CD4-positive, alpha-beta T cell treated with Interleukin-1 beta for 1 hour (primary cell): ENCODE measurements at regions not wholly inside any gene's neighbourhood (a gene's known extent, or its start where the extent isn't known, plus 50 kb on each side); places are given as distances from the start of the nearest gene placed in this dataset.
"Not testable (repeated sequence)": the region's sequence is repeated elsewhere in the genome, so short reads cannot be mapped to it uniquely, and the experiment has no call there.

Experiments
- DNase-seq, 2 donors: peaks; one replicate each; pipeline ENCODE4 v3.0.0-alpha.2; 2020 to 2022

DNA sequence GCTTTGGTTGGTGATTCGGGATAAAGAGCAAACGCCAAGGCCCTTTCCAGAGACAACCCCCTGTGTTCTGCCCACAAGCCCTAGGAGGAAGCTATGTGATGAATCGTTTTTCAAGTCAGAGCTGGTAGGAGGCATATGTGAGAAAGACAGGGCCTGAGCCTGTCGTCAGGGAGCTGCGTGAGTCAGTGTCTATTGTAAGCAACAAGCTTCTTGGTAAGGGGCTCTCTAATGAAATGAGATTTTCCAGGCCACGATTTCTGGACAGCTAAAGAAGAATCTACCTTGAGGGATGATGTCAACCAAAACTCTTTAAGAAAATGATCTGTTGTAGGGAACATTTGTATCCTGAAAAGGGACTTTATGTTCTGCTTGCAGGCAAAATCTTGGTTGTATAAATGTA is 318.9 kb upstream of the IL12A start:
- DNase-seq = no peak

DNA sequence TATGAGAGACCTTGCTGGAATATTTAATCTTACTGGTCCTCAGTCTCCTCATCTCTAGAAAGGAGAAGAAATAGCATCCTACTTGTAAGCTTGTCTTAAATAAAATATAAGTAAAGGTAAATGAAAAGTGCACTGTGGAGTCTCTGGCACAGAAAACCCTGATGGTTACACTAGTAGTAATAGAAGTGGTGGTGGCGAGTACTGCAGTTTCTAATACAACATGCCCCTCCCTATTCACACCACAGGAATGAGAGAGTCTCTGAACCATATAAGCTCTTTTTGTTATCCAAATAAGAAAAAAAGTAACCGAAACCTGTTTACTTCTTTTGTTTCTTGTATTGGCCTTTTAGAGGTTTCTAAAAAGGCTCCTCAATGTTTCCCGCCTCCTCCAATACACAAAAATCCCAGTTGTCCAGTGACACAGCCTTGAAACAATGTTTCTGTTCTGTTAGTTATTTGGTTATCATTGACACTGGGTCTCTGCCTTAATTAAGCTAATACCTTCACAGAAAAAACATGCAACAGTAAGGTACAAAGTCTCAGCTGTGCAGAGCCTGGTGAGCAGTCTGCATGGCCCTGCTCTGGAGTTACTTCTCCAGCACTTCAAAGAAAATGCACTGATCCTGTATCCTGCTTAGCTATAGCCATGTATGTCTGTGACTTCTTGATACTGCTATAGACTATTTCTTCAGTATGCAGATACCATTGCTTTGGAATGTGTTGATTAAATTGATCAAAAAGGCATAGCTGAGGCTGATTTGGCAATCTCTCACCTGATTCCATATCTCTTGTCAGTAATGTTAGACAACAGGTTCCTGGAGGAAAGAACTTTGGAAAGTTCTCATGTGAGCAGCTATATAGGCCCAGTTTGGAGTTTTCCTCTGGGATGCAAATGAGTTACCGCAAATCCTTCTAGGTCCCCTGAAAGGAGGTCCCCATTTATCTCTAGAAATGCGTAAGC is 315.6 kb upstream of the IL12A start:
- DNase-seq = no peak

DNA sequence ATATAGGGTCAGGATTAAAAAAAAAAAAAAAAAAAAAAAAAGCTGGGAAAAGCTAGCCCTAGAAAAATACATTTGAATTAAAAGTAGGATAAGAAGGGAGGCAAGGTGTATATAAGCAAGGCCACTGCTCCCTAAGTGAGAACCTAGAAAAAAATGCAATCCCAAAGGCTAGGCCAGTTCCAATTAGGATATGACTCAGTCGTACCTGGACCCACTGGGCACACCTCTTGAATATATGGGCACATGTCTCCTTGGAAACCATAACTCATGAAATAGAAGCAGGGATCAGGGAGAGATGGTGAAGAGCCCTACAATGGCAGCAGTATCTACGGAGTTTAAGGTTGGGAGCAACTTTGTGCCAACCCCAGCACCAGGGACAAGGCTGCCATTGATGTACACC is 314.1 kb upstream of the IL12A start:
- DNase-seq = no peak

DNA sequence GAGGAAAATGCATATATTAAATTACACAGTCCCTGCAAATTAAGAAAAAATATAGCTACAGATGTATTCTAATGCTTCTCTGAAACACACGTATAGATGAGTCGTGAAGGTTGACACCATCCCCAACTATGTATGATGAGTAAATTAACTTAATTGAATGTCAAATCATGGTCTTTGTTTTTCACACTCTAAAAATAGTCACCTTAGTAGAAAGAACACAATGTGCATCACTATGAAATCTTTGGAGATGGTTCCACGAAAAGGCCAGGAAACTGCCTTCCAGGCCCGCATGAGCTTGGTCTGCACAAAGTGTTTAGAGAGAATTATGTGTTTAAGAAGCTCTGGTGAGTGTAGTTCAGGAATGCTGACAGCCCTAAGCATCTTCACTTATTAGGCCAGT is 313.4 kb upstream of the IL12A start:
- no peak for DNase-seq

DNA sequence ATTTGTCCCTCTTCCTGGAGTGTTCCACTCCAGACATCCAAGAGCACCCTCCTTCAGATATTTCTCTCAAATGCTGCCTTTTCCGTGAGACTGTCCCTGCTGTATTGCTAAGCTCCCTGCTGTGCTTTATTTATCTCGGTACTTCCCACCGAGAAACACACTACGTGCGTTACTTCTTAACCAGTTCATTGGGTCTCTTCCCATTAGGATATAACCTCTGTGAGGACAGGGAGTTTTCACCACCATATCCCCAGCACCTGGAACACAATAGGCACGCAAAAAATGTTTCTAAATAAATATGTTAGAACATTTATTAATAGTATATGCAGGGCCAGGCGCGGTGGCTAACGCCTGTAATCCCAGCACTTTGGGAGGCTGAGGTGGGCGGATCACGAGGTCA is 308.7 kb upstream of the IL12A start:
- DNase-seq = no peak

DNA sequence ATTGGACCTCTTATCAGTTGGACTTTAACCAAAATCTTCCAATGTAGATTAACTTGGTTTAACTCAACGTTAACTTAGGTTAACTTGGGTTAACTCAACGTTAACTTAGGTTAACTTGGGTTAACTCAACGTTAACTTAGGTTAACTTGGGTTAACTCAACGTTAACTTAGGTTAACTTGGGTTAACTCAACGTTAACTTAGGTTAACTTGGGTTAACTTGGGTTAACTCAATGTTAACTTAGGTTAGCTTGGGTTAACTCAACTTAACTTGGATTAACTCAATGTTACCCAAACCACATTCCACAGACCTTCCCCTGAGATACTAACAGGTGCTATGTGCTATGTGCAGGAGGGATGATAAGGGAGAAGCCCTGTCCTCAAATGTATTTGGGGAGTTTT is 306.9 kb upstream of the IL12A start:
- not testable (repeated sequence) for DNase-seq

DNA sequence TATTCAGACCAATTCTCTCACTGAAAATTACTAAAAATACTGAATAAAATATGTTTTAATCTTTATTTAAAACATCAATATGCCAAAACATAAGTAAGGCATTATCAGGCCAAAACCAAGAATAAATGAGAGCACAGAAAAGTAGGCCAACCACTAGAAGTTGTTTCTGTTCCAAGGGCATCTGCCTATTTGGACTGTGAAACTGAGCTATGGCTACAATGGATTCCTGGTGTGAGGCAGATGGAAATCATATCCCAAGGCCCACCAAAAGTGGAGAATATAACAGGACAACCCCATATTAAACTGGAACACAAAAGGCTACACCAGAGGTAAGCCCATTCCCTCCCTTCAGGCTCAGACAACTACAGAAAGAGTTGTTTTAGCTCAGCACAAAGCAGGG is 302.8 kb upstream of the IL12A start:
- no peak for DNase-seq

DNA sequence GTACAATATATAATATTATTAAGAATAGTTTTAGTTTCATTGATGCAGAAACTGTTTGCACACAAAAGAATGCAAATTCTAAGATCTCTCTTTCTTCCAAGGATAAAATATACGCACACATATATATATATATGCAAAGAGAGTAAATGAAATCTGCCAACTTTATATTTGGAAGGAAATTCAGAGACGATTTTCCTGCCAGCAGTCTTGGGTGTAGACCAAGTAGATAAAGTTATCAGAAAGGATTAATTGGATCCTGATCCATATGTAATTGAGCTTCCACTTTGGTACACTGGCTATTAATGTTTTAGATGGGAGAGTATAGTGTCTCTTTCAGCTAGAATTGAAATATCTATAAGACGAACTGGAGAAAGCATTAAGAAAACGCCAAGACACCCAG is 295.4 kb upstream of the IL12A start:
- DNase-seq = no peak

DNA sequence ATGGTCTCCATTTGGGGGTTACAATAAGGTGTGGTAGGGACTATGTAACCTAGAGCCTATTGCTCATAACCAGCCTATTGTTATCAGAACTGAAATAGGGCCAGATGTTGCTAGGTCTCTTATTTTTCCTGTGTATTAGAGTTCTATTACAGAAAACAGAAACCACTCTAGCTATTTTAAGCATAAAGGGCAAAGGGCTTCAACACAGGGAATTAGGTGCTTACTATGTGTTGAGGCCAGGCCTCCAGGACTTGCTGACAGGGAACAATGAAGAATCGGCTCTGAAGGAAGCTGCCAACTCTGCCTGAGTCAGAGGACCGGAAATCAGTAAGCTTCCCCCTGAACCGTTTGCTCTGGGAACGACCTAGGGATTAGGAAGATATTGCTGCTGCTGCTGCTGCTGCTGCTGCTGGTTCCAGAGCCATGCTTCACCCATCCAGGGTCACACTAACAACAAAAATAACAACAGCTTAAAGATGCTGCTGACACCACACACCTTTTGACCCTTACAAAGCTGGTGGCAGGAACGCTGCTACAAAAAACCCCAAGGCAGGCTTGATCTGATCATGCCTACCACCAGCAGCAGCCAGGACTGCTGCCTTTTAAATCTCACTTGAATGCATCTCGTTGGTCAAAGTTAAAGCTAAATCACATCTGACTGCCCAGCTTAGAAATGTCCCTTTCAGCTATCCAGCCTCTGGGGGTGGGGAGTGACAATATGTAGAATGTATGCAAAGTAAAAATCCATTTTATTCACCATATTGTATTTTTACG is 276.9 kb upstream of the IL12A start:
- DNase-seq = no peak

DNA sequence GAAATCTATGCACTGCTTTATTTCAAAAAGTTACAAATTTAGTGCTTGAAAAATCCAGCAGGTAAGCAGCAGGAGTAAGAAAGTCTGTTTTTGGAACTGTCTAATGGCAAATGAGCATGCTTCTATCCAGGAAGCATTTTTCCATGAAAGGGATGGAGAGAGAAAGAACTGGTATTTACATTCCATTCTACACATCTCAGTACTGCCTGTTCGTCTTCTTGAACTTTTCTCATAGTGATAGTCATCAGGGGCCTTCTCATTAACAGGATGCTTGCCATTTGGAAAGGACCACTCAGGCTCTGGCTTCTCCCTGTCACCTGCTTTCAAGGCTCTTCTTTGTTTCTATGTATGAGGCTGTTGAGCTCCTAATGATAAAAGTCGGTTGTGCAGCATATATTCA is 267.3 kb upstream of the IL12A start:
- no peak for DNase-seq

DNA sequence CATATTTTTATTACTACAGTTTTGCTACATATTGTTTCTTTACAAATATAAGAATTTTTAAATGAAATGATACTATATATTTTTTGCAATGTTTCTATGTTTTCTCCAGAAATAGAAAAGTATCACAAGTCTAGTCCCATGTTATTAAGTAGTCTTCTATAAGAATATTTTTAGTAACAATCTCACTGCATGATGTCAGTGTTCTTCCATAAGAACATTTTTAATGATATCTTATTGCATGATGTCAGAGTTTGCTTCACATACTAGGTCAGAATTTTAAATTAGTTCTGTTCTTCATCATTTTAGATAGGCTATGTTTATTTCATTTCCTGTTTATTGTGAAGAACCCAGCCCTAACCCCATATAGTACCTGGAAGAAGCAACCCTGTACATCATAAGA is 265.3 kb upstream of the IL12A start:
- DNase-seq = no peak

DNA sequence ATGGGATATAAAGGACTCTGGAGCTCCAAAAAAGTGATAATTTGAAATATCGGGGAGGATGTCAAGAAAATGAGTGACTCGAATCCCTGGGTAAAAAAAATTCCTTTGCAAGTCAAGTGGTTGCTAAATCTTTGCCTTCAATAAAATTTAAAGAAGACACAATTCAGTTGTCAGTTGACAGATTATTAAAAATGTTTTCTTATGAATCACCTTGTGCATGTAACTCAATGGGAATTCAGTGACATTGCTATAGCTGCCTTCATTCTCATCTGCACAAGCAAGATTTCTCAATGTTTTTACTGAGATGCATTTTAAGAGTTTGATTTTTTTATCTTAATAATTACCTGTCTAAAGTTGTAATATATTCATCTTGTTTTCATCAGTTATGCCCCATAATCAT is 264.0 kb upstream of the IL12A start:
- no peak for DNase-seq

DNA sequence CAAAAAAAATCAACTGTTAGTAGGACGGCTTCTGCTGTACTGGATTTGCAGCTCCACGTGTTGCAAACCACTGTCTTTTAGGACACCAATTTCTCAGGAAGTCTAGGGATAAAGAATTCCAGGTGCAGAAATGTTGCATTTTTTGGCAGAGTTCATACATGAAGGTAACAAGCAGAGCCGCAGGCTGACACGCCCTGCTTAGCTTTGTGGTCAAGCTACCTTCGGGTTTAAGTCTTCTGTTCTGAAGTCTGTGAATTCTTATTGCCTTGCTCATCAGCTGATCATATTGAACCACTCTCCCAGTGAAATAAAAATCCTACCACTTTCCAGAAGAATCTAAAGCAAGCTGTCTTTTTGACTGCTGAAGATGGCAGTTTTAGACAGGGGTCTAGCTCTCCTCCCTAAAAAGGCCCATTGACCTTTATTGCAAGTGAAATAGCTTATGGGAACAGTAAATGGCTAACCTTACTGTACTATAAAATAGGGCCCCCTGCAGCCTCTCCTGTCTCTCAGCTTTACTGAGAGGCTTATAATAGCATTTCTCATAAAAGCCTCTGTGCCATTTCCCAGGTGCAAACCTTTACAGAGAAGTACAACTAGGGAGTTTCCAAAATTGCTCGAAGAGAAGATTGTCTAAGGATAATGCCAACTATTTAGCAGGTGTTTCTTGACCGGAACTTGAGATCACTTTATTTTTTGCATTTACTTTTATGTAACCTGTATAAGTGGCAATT is 262.2 kb upstream of the IL12A start:
- no peak for DNase-seq

DNA sequence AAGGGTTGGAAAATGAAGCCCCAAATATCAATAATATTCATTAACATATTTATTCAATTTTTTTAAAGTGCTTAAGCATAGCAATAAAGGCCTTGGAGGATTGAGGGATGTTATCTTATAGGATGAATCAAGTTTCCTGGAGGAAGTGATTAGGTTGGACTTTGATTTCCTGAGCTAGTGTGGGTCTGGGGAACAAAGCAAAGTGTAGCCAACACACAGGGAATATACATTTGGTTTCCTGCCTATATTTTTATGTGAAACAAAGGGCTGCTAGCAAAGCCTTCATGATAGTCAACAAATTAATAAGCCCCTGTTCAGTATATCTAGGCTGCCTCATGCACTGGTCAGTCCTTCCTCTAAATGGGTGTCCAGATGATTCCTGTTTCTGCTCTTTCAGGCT is 261.1 kb upstream of the IL12A start:
- DNase-seq = no peak

DNA sequence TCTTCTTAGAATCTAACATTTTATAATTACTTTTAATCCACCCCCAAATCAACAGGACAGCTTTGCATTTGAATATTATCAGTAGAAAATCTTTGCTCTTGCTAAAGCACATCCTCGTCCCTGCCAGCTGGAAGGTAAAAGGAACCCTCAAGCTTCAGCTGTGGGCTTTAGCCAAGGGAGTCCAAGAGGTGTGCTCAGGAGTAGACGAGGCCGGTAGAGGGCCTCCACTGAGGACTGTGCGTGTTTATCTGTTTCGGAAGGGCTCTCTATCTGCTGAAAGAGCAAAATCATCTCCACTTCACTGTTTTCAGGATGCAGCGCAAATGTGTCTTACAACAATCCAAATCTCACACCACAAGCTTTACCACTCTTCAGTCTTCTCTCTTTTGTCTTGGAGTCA is 257.4 kb upstream of the IL12A start:
- DNase-seq = no peak

DNA sequence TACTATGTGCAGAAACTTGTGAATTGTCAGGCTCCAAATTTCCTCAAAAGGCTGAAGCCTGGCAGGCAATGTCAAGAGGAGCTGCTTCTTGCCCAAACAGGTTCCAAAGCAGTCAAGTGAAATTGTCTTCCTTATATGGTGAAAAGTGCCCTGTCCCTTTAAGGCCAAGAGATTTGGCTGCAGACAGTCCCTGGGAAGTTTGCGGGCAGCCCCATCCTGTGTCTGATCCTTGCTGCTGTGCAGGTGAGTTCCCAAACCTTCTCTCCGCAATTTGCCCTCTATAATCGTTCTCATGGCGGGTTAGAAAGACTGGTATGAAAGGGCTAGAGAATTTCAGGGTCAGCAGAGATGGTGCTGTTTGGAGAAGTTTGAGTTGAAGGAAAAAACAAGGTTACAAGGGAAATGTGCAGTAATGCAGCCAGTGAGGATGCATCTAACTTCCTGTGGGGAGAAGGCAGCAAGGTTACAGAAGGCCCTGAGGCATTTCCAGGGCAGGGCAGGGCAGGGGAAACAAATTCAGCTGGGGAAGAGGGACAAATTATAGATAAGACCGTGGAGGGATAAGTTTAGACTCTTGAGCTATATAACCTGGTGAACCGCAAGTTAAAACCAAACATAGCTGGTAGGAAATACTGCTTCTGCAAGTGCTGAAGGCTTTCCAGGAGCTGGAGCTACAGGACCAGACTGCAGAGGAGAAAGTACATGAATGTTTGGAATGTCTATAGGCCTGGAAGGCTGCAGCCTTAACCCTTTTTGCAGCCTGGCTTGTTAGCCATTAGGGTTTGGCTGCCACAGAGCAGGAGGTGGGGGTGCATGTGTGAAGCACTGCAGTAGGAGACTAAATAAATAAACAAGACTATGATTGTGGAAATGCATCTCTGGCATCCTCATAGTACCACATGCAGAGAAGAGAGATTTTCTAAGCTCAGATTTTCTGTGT is 256.2 kb upstream of the IL12A start:
- DNase-seq = no peak

DNA sequence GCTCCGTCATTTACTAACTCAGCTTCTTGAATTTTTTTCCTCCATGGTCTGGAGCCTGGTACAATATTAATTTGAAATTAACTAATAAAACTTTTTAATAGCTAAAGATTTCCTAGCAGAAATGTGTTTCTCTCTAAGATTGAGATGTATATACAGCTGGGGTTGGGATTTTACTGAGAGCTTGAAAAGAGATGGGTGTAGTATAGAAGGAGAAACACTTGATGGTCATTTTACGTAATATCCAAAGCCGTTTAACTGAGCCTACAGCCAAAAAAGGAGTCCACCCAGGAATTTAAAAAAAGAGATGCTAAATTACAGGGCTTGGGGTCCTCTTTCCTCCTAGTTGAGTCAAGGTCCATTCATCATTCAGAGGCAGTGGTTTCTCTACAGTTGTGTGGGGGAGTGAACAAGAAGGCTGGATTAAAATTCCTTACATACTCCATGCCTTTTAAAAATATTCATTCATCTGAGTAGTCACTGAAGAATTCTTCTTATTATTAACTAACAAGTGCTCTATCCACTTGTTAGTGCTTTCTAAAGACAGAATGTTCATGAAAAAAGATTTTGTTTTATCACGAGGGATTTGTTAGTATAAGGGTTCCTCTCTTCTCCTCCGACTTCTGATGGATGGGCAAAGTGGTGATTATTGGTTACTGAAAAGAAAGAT is 255.3 kb upstream of the IL12A start:
- no peak for DNase-seq

DNA sequence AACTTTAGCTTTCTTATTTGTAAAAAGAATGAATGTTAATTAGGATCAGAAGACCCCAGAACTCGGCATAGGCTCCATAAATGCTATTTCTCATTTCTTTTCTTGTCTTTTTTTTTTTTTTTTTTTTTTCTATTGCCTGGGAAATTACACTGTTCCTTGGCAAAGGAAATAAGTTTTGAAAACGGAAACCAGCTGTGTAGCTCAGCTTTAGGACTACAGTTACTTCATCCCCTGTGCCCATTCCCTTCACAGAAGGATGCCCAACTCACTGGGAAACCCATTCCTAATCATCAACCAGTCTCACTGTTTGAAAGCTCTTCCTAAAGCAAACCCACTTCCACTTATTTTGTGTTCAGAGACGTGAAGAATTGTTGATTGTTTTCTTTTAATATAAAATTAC is 254.0 kb upstream of the IL12A start:
- DNase-seq = no peak

DNA sequence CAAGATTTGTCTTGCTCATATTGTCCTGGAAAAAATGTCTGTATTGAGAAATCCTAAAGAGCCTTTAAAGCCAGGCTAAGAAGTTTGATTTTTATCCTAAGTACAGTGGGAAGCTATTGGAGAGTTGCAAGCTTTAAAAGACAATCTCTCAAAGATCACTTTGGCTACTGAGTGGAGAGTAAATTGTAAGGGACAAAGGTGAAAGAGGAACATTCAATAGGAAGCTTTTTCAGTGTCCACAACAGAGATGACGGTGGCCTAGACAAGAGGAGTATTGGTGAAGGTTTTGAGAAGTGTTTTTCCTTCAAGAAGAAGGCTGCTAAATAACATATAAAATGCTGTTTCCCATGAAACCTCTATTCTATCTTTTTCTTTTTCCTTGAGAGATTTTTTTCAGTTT is 249.5 kb upstream of the IL12A start:
- no peak for DNase-seq

DNA sequence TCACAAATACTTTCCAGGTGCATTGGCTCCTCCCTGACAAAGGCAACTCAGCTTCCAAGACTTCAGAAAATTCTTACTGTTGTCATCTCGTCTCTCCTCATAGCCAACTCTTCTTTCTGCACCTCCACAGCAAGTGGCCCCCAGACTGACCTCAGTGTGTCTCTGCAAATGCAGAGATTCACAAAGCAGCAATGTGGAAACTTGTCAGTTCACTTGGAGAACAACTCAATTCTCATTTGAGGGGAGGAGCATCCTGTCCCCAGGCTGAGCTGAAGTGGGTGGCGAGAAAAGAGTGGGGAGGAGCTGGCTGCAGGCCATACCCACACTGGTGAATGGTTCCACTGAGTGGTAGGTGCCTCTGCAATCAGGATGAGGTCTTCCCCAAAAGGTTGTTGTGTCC is 248.7 kb upstream of the IL12A start:
- no peak for DNase-seq

DNA sequence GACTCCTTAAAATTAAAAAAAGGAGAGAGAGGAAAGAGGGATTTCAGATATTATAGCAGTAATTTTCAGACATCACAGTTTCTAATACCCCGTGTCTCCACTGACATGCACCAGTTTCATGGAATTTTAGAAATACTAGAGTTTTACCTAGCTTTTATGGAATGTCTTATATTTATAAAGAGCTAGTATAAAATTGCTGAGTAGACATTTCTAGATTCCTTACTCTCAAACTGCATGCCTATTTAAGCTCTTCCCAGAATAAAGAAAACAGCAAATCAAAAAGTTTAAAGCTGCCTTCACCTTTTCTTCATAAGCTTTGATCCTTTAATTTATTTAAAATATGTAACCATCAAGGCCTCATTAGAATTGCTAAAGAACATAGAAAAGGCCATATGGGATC is 247.4 kb upstream of the IL12A start:
- no peak for DNase-seq

DNA sequence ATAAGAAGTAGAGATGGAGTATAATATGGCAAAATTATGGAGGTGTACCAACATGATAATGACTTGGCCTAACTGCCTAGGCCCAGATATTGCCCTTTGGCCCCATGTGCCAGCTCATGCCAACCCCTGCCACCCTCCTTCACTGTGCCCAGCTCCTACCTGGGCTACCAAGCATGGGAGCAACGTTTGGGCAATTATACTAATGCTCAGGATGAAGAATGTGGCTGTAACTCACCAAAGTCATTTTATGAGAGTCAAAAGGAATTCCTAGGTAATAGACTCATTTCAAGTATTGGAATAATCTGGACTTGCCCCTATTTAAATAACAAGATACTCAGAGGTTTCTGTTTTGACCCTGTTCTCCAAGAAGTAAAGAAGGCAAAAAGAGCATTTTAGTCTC is 240.2 kb upstream of the IL12A start:
- no peak for DNase-seq
